Small intestine (tissue), 7 donors: ENCODE measurements at regions not wholly inside any gene's neighbourhood (a gene's known extent, or its start where the extent isn't known, plus 50 kb on each side); places are given as distances from the start of the nearest gene placed in this dataset.
"Not testable (repeated sequence)": the region's sequence is repeated elsewhere in the genome, so short reads cannot be mapped to it uniquely, and the experiment has no call there.

Source experiments
- DNase-seq, 2 donors: peaks; one replicate each; pipeline versions ENCODE4 v3.0.0 to v3.0.0-alpha.2; 2013
- FAIRE-seq: peaks from 2 replicates; lab custom pipeline; 2012; peaks lifted over from hg19 to GRCh38; lab: Jason Lieb, UNC
- H3K27ac ChIP-seq, 3 donors: one replicate each; pipeline ENCODE4 v1.5.1; 2013; ENCODE audit warnings: low read length in 2 of 3, mild to moderate bottlenecking in 2 of 3, control low read depth in 1 of 3, inconsistent platforms in 1 of 3, low read depth in 1 of 3, moderate library complexity in 1 of 3
- H3K27me3 ChIP-seq, 3 donors: one replicate each; pipeline ENCODE4 v1.6.1; 2013; ENCODE audit warnings: low read length in 3 of 3, inconsistent platforms in 1 of 3; ENCODE audit not compliant: control insufficient read depth in 3 of 3, insufficient read depth in 3 of 3
- H3K36me3 ChIP-seq, 3 donors: one replicate each; pipeline ENCODE4 v1.6.1; 2013; ENCODE audit warnings: low read length in 3 of 3, inconsistent platforms in 1 of 3, low read depth in 1 of 3, mild to moderate bottlenecking in 1 of 3, moderate library complexity in 1 of 3; ENCODE audit not compliant: control insufficient read depth in 3 of 3, insufficient read depth in 2 of 3
- H3K4me1 ChIP-seq, 3 donors: one replicate each; pipeline ENCODE4 v1.6.1; 2013; ENCODE audit warnings: low read length in 2 of 3, inconsistent platforms in 1 of 3, low read depth in 1 of 3, mild to moderate bottlenecking in 1 of 3, moderate library complexity in 1 of 3; ENCODE audit not compliant: control insufficient read depth in 3 of 3, insufficient read depth in 2 of 3
- H3K4me3 ChIP-seq, 3 donors: one replicate each; pipeline ENCODE4 v1.5.1; 2013; ENCODE audit warnings: low read length in 3 of 3, control low read depth in 1 of 3, inconsistent platforms in 1 of 3, low read depth in 1 of 3, mild to moderate bottlenecking in 1 of 3, moderate library complexity in 1 of 3
- H3K9me3 ChIP-seq, 2 donors: one replicate each; pipeline ENCODE4 v1.6.1; 2013; ENCODE audit warnings: low read depth in 1 of 2, low read length in 1 of 2; ENCODE audit not compliant: control insufficient read depth in 2 of 2, insufficient read depth in 1 of 2
- WGBS, 3 donors: extraction: QIAGEN DNeasy Blood & Tissue Kit; methylation state at CpG; one replicate each; pipeline ENCODE4 v1.1.7; 2013; 5-methylcytosine and 5-hydroxymethylcytosine counted together
- donor health status: healthy with polysubstance abuse.
- donor health status: control.
- donor health status: control.
- donor health status: Bipolar disorder and iron deficiency.
- donor health status: healthy.

DNA sequence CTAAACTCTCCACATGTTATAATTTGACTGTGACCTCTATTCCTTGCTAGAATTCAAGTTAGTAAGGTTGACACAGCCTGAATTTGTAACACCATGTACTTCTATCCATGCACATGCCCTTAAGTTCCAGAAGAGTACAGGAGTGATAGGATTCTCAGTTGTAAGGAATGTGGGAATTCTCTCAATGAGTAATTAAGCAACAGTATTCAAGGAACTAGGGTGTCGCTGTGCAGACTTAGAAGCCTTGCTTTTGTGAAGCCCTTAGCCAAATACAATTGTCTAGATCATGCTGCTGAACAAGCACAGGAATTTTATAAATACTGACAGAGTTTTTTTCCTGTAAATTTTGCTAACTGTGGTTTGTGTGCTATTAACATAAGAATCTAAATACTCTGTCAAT lies 276.3 kb upstream of the PTBP2 start:
- FAIRE-seq, result no peak
- Histone ChIP-seq H3K27ac (no peak overlapping the region), H3K4me3 (no peak overlapping the region), H3K4me1 (no peaks in the 10 kb centered on the region), H3K27me3 (no peaks in the 10 kb centered on the region), H3K9me3 (peaks cover 0 to under 1% of the 10 kb centered on the region in 2 donors), H3K36me3 (no peaks in the 10 kb centered on the region)
- DNase-seq, result no peak
- WGBS, 3 donors, result 80 to 84% (median 83%) methylated on average over 1 of the region's 1 CpG

DNA sequence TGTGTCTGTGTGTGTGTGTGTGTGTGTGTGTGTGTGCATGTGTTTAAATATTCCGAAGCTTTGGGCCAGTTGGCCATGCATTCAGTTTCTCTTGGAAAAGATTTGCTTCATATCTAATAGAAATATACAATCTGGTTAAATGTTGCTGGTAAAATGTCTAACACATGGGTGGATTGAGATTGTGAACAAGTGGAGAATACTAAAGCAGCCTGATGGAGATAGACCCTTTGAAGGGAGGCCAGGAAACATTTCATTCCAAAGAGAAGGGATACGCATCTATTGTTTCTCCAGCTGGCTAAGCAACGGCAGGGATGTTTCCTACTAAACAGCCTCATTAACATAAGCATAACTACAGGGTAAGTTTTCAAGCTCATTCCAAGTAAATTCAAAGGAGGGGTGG lies 257.5 kb upstream of the PTBP2 start:
- no peak for FAIRE-seq
- no peak overlapping the region for H3K27ac ChIP-seq
- DNase-seq, result no peak

DNA sequence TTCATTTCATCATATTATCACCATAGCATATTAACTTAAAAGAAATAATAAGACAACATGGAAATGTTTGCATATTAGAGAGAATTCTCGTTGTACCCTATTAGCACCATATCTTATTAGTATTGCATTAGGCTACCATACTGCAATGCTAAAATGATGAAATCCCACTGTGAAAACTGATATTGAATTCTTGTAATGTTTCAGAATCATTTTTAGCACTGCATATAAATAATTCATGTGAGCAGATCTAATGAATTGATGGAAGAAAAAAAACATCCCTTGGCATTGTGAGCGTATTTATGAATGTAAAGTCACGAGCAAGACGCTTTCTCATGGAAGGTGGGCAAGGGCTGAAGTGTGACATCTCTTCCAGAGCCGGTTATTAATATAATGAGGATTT lies 257.1 kb upstream of the PTBP2 start:
- DNase-seq (no peak), FAIRE-seq (no peak)
- no peak overlapping the region for H3K4me3 ChIP-seq
- H3K4me1 ChIP-seq, result no peaks in the 10 kb centered on the region
- H3K9me3 ChIP-seq, result no peaks in the 10 kb centered on the region
- no peaks in the 10 kb centered on the region for H3K36me3 ChIP-seq
- H3K27me3 ChIP-seq, result no peaks in the 10 kb centered on the region
- WGBS, 3 donors, result 84 to 89% (median 87%) methylated on average over 5 of the region's 5 CpGs
- no peak overlapping the region for H3K27ac ChIP-seq

More for the DNA sequence above, 257.5 kb upstream of the PTBP2 start:
- Histone ChIP-seq H3K4me1 (no peaks in the 10 kb centered on the region), H3K36me3 (no peaks in the 10 kb centered on the region), H3K4me3 (no peak overlapping the region), H3K27me3 (no peaks in the 10 kb centered on the region), H3K9me3 (no peaks in the 10 kb centered on the region)
- WGBS, 3 donors, result 59 to 76% (median 68%) methylated on average over 3 of the region's 3 CpGs

DNA sequence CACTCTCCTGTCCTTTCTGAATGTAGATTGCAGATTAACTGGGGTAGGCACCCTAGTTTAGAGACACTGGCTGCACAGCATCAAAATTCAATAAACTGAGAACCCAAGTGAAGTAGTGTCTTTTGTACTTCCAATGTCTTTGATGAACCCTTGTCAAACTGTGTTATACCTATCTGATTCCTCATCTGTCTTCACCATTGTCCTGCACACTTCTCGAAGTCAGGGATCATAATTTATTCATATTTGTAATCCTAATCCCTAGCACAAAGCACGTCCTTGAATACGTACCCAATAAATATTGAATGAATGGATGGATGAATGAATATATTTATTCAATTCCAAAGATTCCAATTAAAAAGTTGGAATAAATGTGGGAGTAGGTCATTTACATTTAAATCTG lies 256.6 kb upstream of the PTBP2 start:
- no peaks in the 10 kb centered on the region for H3K9me3 ChIP-seq
- no peaks in the 10 kb centered on the region for H3K27me3 ChIP-seq
- no peaks in the 10 kb centered on the region for H3K36me3 ChIP-seq
- no peaks in the 10 kb centered on the region for H3K4me1 ChIP-seq
- WGBS, 3 donors, result 78 to 90% (median 81%) methylated on average over 3 of the region's 3 CpGs
- H3K27ac ChIP-seq, result no peak overlapping the region
- FAIRE-seq (no peak), DNase-seq (no peak)
- H3K4me3 ChIP-seq, result no peak overlapping the region

DNA sequence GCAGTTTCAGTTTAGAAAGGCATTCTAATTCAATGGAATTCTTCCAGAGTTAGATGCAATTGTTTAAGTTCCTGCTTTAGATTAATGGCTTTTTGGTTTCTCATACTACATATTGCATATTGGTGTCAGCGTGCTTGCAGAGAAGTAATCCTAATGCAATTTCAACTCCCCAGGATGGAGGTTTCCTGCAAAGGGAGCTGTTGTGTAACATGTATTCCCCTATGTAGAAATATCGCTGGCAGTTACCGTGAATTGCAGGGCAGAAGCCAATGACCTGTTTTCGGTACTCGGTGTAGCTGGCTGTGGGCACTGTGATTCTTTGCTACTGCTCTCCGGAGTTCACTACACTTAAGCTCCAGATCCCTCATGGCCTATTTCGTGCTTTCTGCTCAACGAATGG lies 256.1 kb upstream of the PTBP2 start:
- H3K36me3 ChIP-seq, result no peaks in the 10 kb centered on the region
- H3K9me3 ChIP-seq, result no peaks in the 10 kb centered on the region
- no peaks in the 10 kb centered on the region for H3K4me1 ChIP-seq
- DNase-seq, result no peak
- 71 to 79% (median 76%) methylated on average over 8 of the region's 8 CpGs for WGBS, 3 donors
- no peaks in the 10 kb centered on the region for H3K27me3 ChIP-seq
- H3K27ac ChIP-seq, result no peak overlapping the region
- FAIRE-seq, result no peak
- H3K4me3 ChIP-seq, result no peak overlapping the region

DNA sequence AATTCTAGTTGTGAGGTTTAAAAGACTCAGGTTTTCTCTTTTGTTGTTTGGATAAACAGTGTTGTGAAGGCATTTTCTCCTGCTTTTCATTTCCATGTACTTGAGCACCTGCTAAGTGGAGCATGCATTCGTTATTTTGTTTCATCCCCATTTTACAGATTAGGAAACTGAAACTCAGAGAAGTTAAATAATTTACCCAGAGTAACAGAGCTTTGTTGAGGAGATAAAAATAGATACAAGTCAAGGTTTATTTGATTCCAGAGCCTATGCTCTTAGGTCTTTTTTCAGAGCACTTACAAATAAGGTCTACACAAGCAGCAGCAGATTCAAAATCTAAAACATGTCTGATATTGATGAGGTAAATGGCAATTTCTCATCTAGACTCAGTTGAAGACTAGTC lies 254.7 kb upstream of the PTBP2 start:
- FAIRE-seq (no peak), DNase-seq (no peak)
- Histone ChIP-seq H3K27ac (no peak overlapping the region), H3K9me3 (no peaks in the 10 kb centered on the region), H3K27me3 (no peaks in the 10 kb centered on the region), H3K4me3 (no peak overlapping the region), H3K4me1 (no peaks in the 10 kb centered on the region), H3K36me3 (no peaks in the 10 kb centered on the region)
- WGBS, 3 donors, result 42 to 74% (median 52%) methylated on average over 1 of the region's 1 CpG

DNA sequence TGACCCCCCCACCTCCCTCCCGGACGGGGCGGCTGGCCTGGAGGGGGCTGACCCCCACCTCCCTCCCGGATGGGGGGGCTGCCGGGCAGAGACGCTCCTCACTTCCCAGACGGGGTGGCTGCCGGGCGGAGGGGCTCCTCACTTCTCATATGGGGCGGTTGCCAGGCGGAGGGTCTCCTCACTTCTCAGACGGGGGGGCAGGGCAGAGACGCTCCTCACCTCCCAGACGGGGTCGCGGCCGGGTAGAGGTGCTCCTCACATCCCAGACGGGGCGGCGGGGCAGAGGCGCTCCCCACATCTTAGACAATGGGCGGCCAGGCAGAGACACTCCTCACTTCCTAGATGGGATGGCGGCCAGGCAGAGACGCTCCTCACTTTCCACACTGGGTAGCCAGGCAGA lies 251.9 kb upstream of the PTBP2 start:
- FAIRE-seq, H3K4me1 ChIP-seq, H3K36me3 ChIP-seq, H3K27ac ChIP-seq, DNase-seq, H3K27me3 ChIP-seq, H3K4me3 ChIP-seq, H3K9me3 ChIP-seq: not testable (repeated sequence)
- 94 to 96% (median 96%) methylated on average over 11 to 24 of the region's 24 CpGs for WGBS, 3 donors

DNA sequence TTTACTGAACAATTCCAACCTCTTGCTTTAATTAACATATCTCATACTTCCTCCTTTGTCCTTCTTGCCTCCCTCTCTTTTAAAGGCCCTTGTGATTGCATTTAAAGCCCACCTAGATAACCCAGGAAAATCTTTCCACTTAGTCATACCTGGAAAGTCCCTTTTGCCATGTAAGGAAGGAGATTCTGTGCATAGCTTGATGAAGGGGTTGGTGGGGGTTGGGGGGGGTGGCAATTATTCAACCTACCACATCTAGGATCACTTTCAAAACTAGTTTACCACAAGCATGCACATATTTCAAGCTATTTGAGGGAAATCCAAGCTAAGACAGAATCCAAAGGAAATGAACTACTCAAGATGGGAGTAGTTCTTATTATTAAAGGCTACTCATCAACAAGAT lies 249.1 kb upstream of the PTBP2 start:
- Histone ChIP-seq H3K4me3 (no peak overlapping the region), H3K4me1 (no peaks in the 10 kb centered on the region), H3K27ac (no peak overlapping the region), H3K9me3 (no peaks in the 10 kb centered on the region), H3K27me3 (no peaks in the 10 kb centered on the region), H3K36me3 (no peaks in the 10 kb centered on the region)
- DNase-seq (no peak), FAIRE-seq (no peak)

DNA sequence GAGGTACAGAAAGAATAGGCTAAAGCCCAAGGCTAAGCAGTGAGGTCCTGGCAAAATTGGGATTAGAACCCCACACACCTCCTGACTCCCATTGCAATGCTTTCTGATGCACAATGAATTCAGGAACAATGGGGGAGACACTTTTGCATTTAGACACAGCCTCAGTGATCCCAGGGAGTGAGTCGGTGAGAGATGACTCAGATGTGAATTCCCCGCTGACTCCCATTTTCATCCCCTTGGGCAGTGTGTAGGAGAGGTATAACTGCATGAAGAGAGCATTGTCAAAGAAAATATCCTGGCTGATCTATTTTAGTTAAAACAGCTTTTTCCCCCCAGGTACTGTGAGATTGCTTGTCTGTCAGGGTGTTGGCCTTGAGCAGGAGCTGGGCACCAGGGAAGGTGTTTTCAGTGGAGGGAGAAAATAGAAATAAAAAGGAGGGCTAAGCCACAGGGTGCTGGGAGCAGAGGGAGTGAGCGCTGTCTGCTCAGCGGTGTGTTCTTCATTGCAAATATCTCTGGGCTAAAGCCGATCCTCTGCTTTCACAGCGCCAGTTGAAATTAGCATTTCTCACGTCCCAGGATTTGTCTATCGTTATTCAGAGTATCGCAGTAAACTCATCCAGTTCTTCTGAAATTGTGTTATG lies 247.7 kb upstream of the PTBP2 start:
- WGBS, 3 donors, result 78 to 82% (median 81%) methylated on average over 9 of the region's 9 CpGs
- H3K27ac ChIP-seq, result no peak overlapping the region
- no peaks in the 10 kb centered on the region for H3K4me1 ChIP-seq
- DNase-seq (no peak), FAIRE-seq (no peak)
- no peaks in the 10 kb centered on the region for H3K9me3 ChIP-seq
- H3K4me3 ChIP-seq, result no peak overlapping the region
- no peaks in the 10 kb centered on the region for H3K27me3 ChIP-seq
- no peaks in the 10 kb centered on the region for H3K36me3 ChIP-seq
